Colonic mucosa (tissue), 4 donors: ENCODE measurements at regions not wholly inside any gene's neighbourhood (a gene's known extent, or its start where the extent isn't known, plus 50 kb on each side); places are given as distances from the start of the nearest gene placed in this dataset.

Experiments used
- DNase-seq: peaks from one replicate; pipeline ENCODE4 v3.0.0-alpha.2; 2020
- H3K27ac ChIP-seq: fragments of 200-600 bp; one replicate; pipeline ENCODE4 v1.8.0; 2021
- H3K27me3 ChIP-seq: fragments of 200-600 bp; one replicate; pipeline ENCODE4 v1.8.0; 2021
- H3K36me3 ChIP-seq: fragments of 200-600 bp; one replicate; pipeline ENCODE4 v1.8.0; 2021
- H3K4me1 ChIP-seq: fragments of 200-600 bp; one replicate; pipeline ENCODE4 v1.8.0; 2021; ENCODE audit warnings: mild to moderate bottlenecking
- H3K4me3 ChIP-seq: fragments of 200-600 bp; one replicate; pipeline ENCODE4 v1.8.0; 2021
- H3K9ac ChIP-seq, 2 donors: one replicate each; pipeline ENCODE4 v1.7.0; 2013; ENCODE audit warnings: control low read depth in 2 of 2, low read depth in 2 of 2, low read length in 2 of 2
- H3K9me3 ChIP-seq: fragments of 200-600 bp; one replicate; pipeline ENCODE4 v1.8.0; 2021
- CTCF ChIP-seq: fragments of 200-600 bp; IDR thresholded peaks from one replicate; pipeline ENCODE4 v1.8.0; 2022; ENCODE audit warnings: antibody characterized with exemption, mild to moderate bottlenecking
- intact Hi-C: fragments of 100-400 bp; cut with DNase I; formaldehyde crosslinking; loops from one replicate; pipeline ENCODE4 v1.14.1; 2022
- donor health status: healthy.
- donor health status: DM: no; HTN: no; CAD: no.
- donor health status: DM: no; HTN: no; CAD: no.

GRCh38 chr15:56868170-56868569 is 50.3 kb upstream of the TCF12 start:
- no peaks in the 10 kb centered on the region for H3K9me3 ChIP-seq
- no peaks in the 10 kb centered on the region for H3K4me1 ChIP-seq
- no peak for TF ChIP-seq CTCF
- no peak for DNase-seq
- intact Hi-C loops: loop anchor here (5.0 to 10.0 kb wide), 2 partner anchors 46 to 373 kb away; no protein-coding TSS in a partner anchor
- H3K9ac ChIP-seq: no peak overlapping the region
- H3K36me3 ChIP-seq: no peaks in the 10 kb centered on the region
- H3K4me3 ChIP-seq: no peak overlapping the region
- H3K27ac ChIP-seq: no peak overlapping the region
- no peaks in the 10 kb centered on the region for H3K27me3 ChIP-seq

GRCh38 chr15:56866803-56867202 is 51.6 kb upstream of the TCF12 start:
- H3K9me3 ChIP-seq: no peaks in the 10 kb centered on the region
- no peak for TF ChIP-seq CTCF
- H3K4me3 ChIP-seq: no peak overlapping the region
- no peak for DNase-seq
- H3K27ac ChIP-seq: no peak overlapping the region
- no peaks in the 10 kb centered on the region for H3K27me3 ChIP-seq
- intact Hi-C loops: loop anchor here (5.0 to 10.0 kb wide), 2 partner anchors 45 to 372 kb away; no protein-coding TSS in a partner anchor
- no peaks in the 10 kb centered on the region for H3K4me1 ChIP-seq
- no peaks in the 10 kb centered on the region for H3K36me3 ChIP-seq
- no peak overlapping the region for H3K9ac ChIP-seq

- H3K9ac ChIP-seq: no peak overlapping the region
- no peak for TF ChIP-seq CTCF
- no peak overlapping the region for H3K4me3 ChIP-seq
- H3K27ac ChIP-seq: no peak overlapping the region
- no peaks in the 10 kb centered on the region for H3K4me1 ChIP-seq
- DNase-seq: no peak
- intact Hi-C loops: no loop called here
- no peaks in the 10 kb centered on the region for H3K9me3 ChIP-seq
- H3K27me3 ChIP-seq: no peaks in the 10 kb centered on the region
- no peaks in the 10 kb centered on the region for H3K36me3 ChIP-seq
These were observed 60.6 kb upstream of the TCF12 start for GRCh38 chr15:56857828-56858227.

GRCh38 chr15:56856934-56857333 is 61.5 kb upstream of the TCF12 start:
- H3K9ac ChIP-seq: no peak overlapping the region
- H3K9me3 ChIP-seq: no peaks in the 10 kb centered on the region
- intact Hi-C loops: no loop called here
- no peak overlapping the region for H3K4me3 ChIP-seq
- H3K36me3 ChIP-seq: no peaks in the 10 kb centered on the region
- no peaks in the 10 kb centered on the region for H3K27me3 ChIP-seq
- no peak for TF ChIP-seq CTCF
- no peaks in the 10 kb centered on the region for H3K4me1 ChIP-seq
- no peak overlapping the region for H3K27ac ChIP-seq
- no peak for DNase-seq

- Histone ChIP-seq H3K9ac (no peak overlapping the region), H3K4me3 (no peak overlapping the region), H3K27ac (peak overlapping the region; percentile 56), H3K4me1 (no peaks in the 10 kb centered on the region), H3K27me3 (no peaks in the 10 kb centered on the region), H3K36me3 (no peaks in the 10 kb centered on the region), H3K9me3 (no peaks in the 10 kb centered on the region)
- no peak for DNase-seq
- TF ChIP-seq CTCF: no peak
- intact Hi-C loops: no loop called here
These were observed 73.6 kb upstream of the TCF12 start for GRCh38 chr15:56844892-56845291.

- no peaks in the 10 kb centered on the region for H3K4me1 ChIP-seq
- H3K4me3 ChIP-seq: no peak overlapping the region
- H3K27ac ChIP-seq: peak overlapping the region; percentile 56
- no peaks in the 10 kb centered on the region for H3K9me3 ChIP-seq
- intact Hi-C loops: no loop called here
- no peak for TF ChIP-seq CTCF
- H3K9ac ChIP-seq: no peak overlapping the region
- DNase-seq: no peak
- H3K27me3 ChIP-seq: no peaks in the 10 kb centered on the region
- no peaks in the 10 kb centered on the region for H3K36me3 ChIP-seq
These were observed 74.0 kb upstream of the TCF12 start for GRCh38 chr15:56844471-56844870.
